ENCODE measurements at regions not wholly inside any gene's neighbourhood (a gene's known extent, or its start where the extent isn't known, plus 50 kb on each side); places are given as distances from the start of the nearest gene placed in this dataset.

GRCh38 chr1:106651028-106651762, 405.3 kb upstream of the PRMT6 start:
- TF ChIP-seq CTCF (IDR thresholded peaks at IDR 0.05; ENCODE audit: poor library complexity) (no peak), EZH2 (IDR thresholded peaks at IDR 0.05; ENCODE audit: borderline replicate concordance) (no peak), EZH2phosphoT487 (IDR thresholded peaks at IDR 0.05; ENCODE audit: low read depth, severe bottlenecking, unreplicated experiment) (no peak)
